ENCODE measurements at regions not wholly inside any gene's neighbourhood (a gene's known extent, or its start where the extent isn't known, plus 50 kb on each side); places are given as distances from the start of the nearest gene placed in this dataset.

DNA sequence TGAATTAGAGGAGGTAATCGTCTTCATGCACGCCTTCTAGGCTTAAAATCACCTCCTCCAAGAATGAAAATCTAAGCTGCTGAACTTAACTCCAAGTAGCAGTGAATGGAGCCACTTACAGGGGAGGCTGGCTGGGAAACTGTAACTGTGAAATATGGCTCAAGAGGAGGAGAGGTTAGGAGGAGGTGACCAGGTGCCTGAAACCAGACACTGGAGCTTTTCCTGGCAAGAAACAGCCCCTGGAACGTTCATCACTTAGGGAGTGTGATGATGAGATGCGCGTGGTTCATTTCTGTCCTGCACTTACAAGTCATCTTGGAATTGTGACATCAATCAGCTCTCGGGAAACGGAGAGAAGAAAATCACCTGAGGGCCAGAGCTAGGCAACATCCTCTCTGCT lies 62.3 kb upstream of the TMEM132C start:
- intact Hi-C loops (cut with DNase I; ENCODE audit: low total_unique reads) (no loop called here), in situ Hi-C loops (cut with MboI; ENCODE audit: low sequenced_read_pairs in 4 of 4) (no loop called here)
- no peak for DNase-seq
- H3K27me3 ChIP-seq, result no peaks in the 10 kb centered on the region
- H3K36me3 ChIP-seq, result no peaks in the 10 kb centered on the region
- TF ChIP-seq, protein P1, sequence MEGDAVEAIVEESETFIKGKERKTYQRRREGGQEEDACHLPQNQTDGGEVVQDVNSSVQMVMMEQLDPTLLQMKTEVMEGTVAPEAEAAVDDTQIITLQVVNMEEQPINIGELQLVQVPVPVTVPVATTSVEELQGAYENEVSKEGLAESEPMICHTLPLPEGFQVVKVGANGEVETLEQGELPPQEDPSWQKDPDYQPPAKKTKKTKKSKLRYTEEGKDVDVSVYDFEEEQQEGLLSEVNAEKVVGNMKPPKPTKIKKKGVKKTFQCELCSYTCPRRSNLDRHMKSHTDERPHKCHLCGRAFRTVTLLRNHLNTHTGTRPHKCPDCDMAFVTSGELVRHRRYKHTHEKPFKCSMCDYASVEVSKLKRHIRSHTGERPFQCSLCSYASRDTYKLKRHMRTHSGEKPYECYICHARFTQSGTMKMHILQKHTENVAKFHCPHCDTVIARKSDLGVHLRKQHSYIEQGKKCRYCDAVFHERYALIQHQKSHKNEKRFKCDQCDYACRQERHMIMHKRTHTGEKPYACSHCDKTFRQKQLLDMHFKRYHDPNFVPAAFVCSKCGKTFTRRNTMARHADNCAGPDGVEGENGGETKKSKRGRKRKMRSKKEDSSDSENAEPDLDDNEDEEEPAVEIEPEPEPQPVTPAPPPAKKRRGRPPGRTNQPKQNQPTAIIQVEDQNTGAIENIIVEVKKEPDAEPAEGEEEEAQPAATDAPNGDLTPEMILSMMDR (IDR thresholded peaks at IDR 0.05 in 4 of 5, conservative IDR thresholded peaks at IDR 0.05 in 1 of 5), result no peak
- no peak for TF ChIP-seq POLR2A (IDR thresholded peaks at IDR 0.05)
- no peak overlapping the region for H3K27ac ChIP-seq
- H3K4me3 ChIP-seq, result no peak overlapping the region
- ATAC-seq, result no peak
- peaks cover 0 to 12% (median 0%) of the 10 kb centered on the region in 3 donors for H3K9me3 ChIP-seq
- no peaks in the 10 kb centered on the region for H3K4me1 ChIP-seq

DNA sequence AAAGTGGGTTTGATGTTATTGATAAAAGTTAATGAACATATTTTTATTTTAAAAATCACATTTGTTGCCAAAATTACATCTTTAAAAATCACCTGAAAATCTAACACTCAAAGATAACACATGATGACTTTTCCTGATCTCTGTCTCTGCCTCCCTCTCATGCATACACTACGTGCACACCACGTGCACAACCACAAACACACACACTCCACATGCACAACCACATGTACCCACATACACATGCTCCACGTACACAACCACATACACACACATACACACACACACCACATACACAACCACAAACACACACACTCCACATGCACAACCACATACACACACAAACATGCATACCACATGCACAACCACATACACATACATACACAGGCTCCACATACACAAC lies 61.8 kb upstream of the TMEM132C start:
- no peak overlapping the region for H3K4me3 ChIP-seq
- no peaks in the 10 kb centered on the region for H3K4me1 ChIP-seq
- intact Hi-C loops (cut with DNase I; ENCODE audit: low total_unique reads) (no loop called here), in situ Hi-C loops (cut with MboI; ENCODE audit: low sequenced_read_pairs in 4 of 4) (no loop called here)
- no peak overlapping the region for H3K27ac ChIP-seq
- ATAC-seq (no peak), DNase-seq (no peak)
- no peaks in the 10 kb centered on the region for H3K27me3 ChIP-seq
- H3K36me3 ChIP-seq, result no peaks in the 10 kb centered on the region
- no peak for TF ChIP-seq POLR2A (IDR thresholded peaks at IDR 0.05)
- TF ChIP-seq, protein P1 (IDR thresholded peaks at IDR 0.05 in 4 of 5, conservative IDR thresholded peaks at IDR 0.05 in 1 of 5), result no peak
- peaks cover 0 to 12% (median 0%) of the 10 kb centered on the region in 3 donors for H3K9me3 ChIP-seq

DNA sequence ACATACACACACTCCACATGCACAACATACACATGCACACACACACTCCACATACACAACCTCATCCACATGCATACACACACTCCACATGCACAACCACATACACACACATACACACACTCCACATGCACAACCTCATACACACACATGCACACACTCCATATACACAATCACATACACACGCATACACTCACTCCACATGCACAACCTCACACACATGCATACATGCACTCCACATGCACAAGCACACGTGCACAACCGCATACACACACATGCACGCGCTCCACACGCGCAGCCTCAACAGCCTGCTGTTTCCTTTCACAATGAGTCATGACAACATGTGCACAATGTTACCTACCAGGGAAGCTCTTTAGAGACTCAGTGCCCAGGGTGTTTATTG lies 61.2 kb upstream of the TMEM132C start:
- in situ Hi-C loops (cut with MboI; ENCODE audit: low sequenced_read_pairs in 4 of 4), result no loop called here
- no peaks in the 10 kb centered on the region for H3K4me1 ChIP-seq
- no peak for DNase-seq
- ATAC-seq, result no peak
- H3K36me3 ChIP-seq, result no peaks in the 10 kb centered on the region
- no peak overlapping the region for H3K27ac ChIP-seq
- intact Hi-C loops (cut with DNase I; ENCODE audit: low total_unique reads), result no loop called here
- no peaks in the 10 kb centered on the region for H3K27me3 ChIP-seq
- TF ChIP-seq, protein P1 (IDR thresholded peaks at IDR 0.05 in 4 of 5, conservative IDR thresholded peaks at IDR 0.05 in 1 of 5), result no peak
- TF ChIP-seq POLR2A (IDR thresholded peaks at IDR 0.05), result no peak
- peaks cover 0 to 9% (median 0%) of the 10 kb centered on the region in 3 donors for H3K9me3 ChIP-seq
- H3K4me3 ChIP-seq, result no peak overlapping the region

Measured in gastrocnemius medialis (tissue), 4 donors.